ENCODE measurements at regions not wholly inside any gene's neighbourhood (a gene's known extent, or its start where the extent isn't known, plus 50 kb on each side); places are given as distances from the start of the nearest gene placed in this dataset.

DNA sequence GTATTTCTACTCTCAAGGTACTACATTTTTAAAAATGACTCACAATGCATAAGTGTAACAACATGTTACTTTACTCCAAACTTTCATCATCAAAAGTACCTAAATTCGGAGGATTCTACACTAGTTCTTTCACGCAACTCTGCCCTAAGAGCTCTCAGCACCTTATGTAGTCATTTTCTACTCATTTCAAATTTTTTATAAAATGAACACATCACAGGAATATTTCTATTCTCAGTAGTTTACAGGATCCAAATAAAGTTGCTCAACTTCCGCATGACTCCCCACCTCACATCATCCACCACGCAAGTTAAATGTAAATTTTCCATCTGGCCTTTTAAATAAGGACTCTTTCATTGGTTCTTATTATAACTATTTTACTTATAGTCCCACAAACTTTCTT, 344.9 kb upstream of the MANEA start:
- Histone ChIP-seq H3K4me1 (ENCODE audit: control insufficient read depth, insufficient read depth, low read length) (no peaks in the 10 kb centered on the region), H3K79me2 (ENCODE audit: control insufficient read depth, insufficient read depth, low read length) (no peaks in the 10 kb centered on the region), H4K20me1 (ENCODE audit: control insufficient read depth, insufficient read depth) (no peaks in the 10 kb centered on the region), H3K9me3 (replicated peaks; ENCODE audit: control insufficient read depth, insufficient read depth, low read length) (no peaks in the 10 kb centered on the region), H2AFZ (ENCODE audit: control insufficient read depth, low read depth, low read length) (no peak overlapping the region), H3K27me3 (replicated peaks in 1 of 2; ENCODE audit: control insufficient read depth in 2 of 2, insufficient read depth in 2 of 2, low read length in 1 of 2) (no peaks in the 10 kb centered on the region), H3K27ac (ENCODE audit: control insufficient read depth, insufficient read depth) (no peak overlapping the region), H3K9ac (ENCODE audit: control insufficient read depth, insufficient read depth, low read length) (no peak overlapping the region), H3K4me2 (ENCODE audit: control insufficient read depth, insufficient read depth) (no peak overlapping the region), H3K4me3 (no peak overlapping the region), H3K36me3 (ENCODE audit: control insufficient read depth in 2 of 2, insufficient read depth in 2 of 2, low read length in 1 of 2) (no peaks in the 10 kb centered on the region)
- no peak for ATAC-seq
- ChIA-PET RAD21 (ENCODE audit: unreplicated experiment) (no interaction called here), SMC1A (ENCODE audit: uncharacterized antibody, unreplicated experiment) (no interaction called here), POLR2A (no interaction called here), CTCF (no interaction called here)
- TF ChIP-seq MYC (IDR thresholded peaks at IDR 0.05; ENCODE audit: insufficient read depth, insufficient read length, insufficient replicate concordance, low read length, severe bottlenecking) (no peak), PAX8 (IDR thresholded peaks at IDR 0.05) (no peak), SREBF1 (IDR thresholded peaks at IDR 0.05; ENCODE audit: low read length) (no peak), NFYB (IDR thresholded peaks at IDR 0.05; ENCODE audit: insufficient read depth, low read depth, low read length) (no peak), HCFC1 (IDR thresholded peaks at IDR 0.05; ENCODE audit: low read length) (no peak), PML (IDR thresholded peaks at IDR 0.05; ENCODE audit: low read length) (no peak), IKZF1 (conservative IDR thresholded peaks at IDR 0.05) (no peak), KLF5 (IDR thresholded peaks at IDR 0.05; ENCODE audit: partially characterized antibody) (no peak)
- TF ChIP-seq, protein P1, sequence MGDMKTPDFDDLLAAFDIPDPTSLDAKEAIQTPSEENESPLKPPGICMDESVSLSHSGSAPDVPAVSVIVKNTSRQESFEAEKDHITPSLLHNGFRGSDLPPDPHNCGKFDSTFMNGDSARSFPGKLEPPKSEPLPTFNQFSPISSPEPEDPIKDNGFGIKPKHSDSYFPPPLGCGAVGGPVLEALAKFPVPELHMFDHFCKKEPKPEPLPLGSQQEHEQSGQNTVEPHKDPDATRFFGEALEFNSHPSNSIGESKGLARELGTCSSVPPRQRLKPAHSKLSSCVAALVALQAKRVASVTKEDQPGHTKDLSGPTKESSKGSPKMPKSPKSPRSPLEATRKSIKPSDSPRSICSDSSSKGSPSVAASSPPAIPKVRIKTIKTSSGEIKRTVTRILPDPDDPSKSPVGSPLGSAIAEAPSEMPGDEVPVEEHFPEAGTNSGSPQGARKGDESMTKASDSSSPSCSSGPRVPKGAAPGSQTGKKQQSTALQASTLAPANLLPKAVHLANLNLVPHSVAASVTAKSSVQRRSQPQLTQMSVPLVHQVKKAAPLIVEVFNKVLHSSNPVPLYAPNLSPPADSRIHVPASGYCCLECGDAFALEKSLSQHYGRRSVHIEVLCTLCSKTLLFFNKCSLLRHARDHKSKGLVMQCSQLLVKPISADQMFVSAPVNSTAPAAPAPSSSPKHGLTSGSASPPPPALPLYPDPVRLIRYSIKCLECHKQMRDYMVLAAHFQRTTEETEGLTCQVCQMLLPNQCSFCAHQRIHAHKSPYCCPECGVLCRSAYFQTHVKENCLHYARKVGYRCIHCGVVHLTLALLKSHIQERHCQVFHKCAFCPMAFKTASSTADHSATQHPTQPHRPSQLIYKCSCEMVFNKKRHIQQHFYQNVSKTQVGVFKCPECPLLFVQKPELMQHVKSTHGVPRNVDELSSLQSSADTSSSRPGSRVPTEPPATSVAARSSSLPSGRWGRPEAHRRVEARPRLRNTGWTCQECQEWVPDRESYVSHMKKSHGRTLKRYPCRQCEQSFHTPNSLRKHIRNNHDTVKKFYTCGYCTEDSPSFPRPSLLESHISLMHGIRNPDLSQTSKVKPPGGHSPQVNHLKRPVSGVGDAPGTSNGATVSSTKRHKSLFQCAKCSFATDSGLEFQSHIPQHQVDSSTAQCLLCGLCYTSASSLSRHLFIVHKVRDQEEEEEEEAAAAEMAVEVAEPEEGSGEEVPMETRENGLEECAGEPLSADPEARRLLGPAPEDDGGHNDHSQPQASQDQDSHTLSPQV (IDR thresholded peaks at IDR 0.05), result no peak
- TF ChIP-seq, protein P2, sequence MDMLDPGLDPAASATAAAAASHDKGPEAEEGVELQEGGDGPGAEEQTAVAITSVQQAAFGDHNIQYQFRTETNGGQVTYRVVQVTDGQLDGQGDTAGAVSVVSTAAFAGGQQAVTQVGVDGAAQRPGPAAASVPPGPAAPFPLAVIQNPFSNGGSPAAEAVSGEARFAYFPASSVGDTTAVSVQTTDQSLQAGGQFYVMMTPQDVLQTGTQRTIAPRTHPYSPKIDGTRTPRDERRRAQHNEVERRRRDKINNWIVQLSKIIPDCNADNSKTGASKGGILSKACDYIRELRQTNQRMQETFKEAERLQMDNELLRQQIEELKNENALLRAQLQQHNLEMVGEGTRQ (IDR thresholded peaks at IDR 0.05; ENCODE audit: borderline replicate concordance, low read depth, low read length), result no peak
- TF ChIP-seq, protein P3, sequence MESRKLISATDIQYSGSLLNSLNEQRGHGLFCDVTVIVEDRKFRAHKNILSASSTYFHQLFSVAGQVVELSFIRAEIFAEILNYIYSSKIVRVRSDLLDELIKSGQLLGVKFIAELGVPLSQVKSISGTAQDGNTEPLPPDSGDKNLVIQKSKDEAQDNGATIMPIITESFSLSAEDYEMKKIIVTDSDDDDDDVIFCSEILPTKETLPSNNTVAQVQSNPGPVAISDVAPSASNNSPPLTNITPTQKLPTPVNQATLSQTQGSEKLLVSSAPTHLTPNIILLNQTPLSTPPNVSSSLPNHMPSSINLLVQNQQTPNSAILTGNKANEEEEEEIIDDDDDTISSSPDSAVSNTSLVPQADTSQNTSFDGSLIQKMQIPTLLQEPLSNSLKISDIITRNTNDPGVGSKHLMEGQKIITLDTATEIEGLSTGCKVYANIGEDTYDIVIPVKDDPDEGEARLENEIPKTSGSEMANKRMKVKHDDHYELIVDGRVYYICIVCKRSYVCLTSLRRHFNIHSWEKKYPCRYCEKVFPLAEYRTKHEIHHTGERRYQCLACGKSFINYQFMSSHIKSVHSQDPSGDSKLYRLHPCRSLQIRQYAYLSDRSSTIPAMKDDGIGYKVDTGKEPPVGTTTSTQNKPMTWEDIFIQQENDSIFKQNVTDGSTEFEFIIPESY (IDR thresholded peaks at IDR 0.05), result no peak
- BruUV-seq (replicated peaks), result no TSS peak
- 32% methylated on average over 4 of the region's 4 CpGs for WGBS (ENCODE audit: insufficient coverage, insufficient replicate concordance, low lambda C conversion rate, missing lambda C conversion rate)
- DNase-seq (ENCODE audit: low read depth, low spot score), result no peak
- in situ Hi-C loops (cut with MboI) (no loop called here), intact Hi-C loops (cut with micrococcal nuclease; ENCODE audit: unreplicated experiment) (no loop called here)
- no peak for FAIRE-seq

Measured in GM12878 (cell line).